Stimulated activated effector memory CD8-positive, alpha-beta T cell treated with anti-CD3 and anti-CD28 coated beads, Interleukin-12 subunit alpha, Interleukin-12 subunit beta, amount 100 ng/mL, for 72 hours (primary cell): ENCODE measurements at regions not wholly inside any gene's neighbourhood (a gene's known extent, or its start where the extent isn't known, plus 50 kb on each side); places are given as distances from the start of the nearest gene placed in this dataset.

Experiments used
- ATAC-seq: fragments of 150-1000 bp; cut with Tn5 transposase; 2 replicates; pipeline ENCODE4 v1.10.0; 2021
- DNase-seq, 2 donors: peaks; one replicate each; pipeline ENCODE4 v3.0.0; 2021 to 2022; ENCODE audit warnings: low spot score in 2 of 2
- H3K27ac Mint-ChIP-seq: one replicate; pipeline ENCODE4 v1.8.0; 2022; ENCODE audit warnings: mild to moderate bottlenecking, mixed read lengths
- H3K36me3 Mint-ChIP-seq: one replicate; pipeline ENCODE4 v1.8.0; 2022; ENCODE audit warnings: mild to moderate bottlenecking, mixed read lengths
- H3K4me1 Mint-ChIP-seq: one replicate; pipeline ENCODE4 v1.8.0; 2022; ENCODE audit warnings: mixed read lengths
- H3K4me3 Mint-ChIP-seq: one replicate; pipeline ENCODE4 v1.8.0; 2022; ENCODE audit warnings: mild to moderate bottlenecking, mixed read lengths
- H3K9me3 Mint-ChIP-seq: one replicate; pipeline ENCODE4 v1.8.0; 2022; ENCODE audit warnings: mixed read lengths

DNA sequence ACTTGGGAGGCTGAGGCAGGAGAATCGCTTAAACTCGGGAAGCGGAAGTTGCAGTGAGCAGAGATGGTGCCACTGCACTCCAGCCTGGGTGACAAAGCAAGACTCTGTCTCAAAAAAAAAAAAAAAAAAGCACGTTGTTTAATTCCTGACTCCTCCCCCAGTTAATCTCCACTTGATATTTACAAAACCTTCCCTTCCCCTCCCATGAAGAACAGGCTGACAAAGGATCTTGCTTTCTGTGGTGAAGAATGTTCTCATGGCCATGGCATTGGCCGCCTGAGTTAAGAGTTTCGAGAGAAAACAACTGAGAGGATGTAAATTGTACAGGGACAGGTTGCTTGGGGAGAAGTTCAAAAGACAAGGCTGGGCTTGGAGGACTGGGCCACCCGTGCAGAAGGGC, 168.2 kb upstream of the BCOR start:
- ATAC-seq (no peak), DNase-seq (no peak)
- H3K4me3 Mint-ChIP-seq, result peak overlapping the region; percentile 59
- peaks cover 4% of the 10 kb centered on the region for H3K4me1 Mint-ChIP-seq
- H3K9me3 Mint-ChIP-seq, result no peaks in the 10 kb centered on the region
- H3K27ac Mint-ChIP-seq, result no peak overlapping the region
- no peaks in the 10 kb centered on the region for H3K36me3 Mint-ChIP-seq

DNA sequence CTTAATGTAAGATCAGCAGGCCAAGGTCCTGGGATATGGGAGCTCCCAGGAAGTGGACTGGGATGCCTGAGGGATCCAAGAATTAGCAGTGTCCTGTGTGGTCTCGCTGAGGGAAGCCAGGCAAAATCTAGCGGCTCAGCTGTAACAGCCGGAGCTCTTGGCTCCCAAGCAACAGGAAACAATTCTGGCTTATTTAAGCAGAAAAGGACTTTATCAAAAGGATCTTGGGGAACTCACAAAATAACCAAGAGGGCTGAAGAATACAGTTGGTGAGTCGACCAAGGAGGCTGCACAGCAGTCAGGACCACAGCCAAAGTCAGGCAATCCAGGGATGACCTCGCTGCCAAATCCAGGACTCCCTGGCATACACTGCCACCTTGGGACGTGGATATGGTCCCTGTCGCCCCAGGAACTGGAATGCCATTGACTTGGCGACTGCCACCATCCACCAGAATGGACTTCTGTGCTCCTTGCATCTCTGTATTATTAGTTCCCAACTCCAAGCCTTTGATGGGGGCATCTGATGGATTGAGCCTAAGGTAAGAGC, 165.3 kb upstream of the BCOR start:
- H3K9me3 Mint-ChIP-seq, result no peaks in the 10 kb centered on the region

GRCh38 chrX:40262157-40263013, 164.6 kb upstream of the BCOR start:
- Mint-ChIP-seq H3K4me1 (peaks cover 4% of the 10 kb centered on the region), H3K4me3 (no peak overlapping the region), H3K36me3 (no peaks in the 10 kb centered on the region), H3K9me3 (no peaks in the 10 kb centered on the region), H3K27ac (no peak overlapping the region)
- DNase-seq (no peak), ATAC-seq (no peak)

More for the DNA sequence above, 165.3 kb upstream of the BCOR start:
- ATAC-seq (no peak), DNase-seq (no peak)
- Mint-ChIP-seq H3K27ac (no peak overlapping the region), H3K36me3 (no peaks in the 10 kb centered on the region), H3K4me1 (peaks cover 4% of the 10 kb centered on the region), H3K4me3 (no peak overlapping the region)

GRCh38 chrX:40261833-40262156, 164.0 kb upstream of the BCOR start:
- Mint-ChIP-seq H3K36me3 (no peaks in the 10 kb centered on the region), H3K4me3 (no peak overlapping the region)
- ATAC-seq, result no peak

GRCh38 chrX:40260146-40260747, 162.5 kb upstream of the BCOR start:
- DNase-seq, result no peak
- ATAC-seq, result no peak
- Mint-ChIP-seq H3K4me1 (no peaks in the 10 kb centered on the region), H3K9me3 (no peaks in the 10 kb centered on the region), H3K4me3 (no peak overlapping the region), H3K36me3 (no peaks in the 10 kb centered on the region), H3K27ac (no peak overlapping the region)

More at GRCh38 chrX:40261833-40262156, 164.0 kb upstream of the BCOR start:
- Mint-ChIP-seq H3K27ac (no peak overlapping the region), H3K4me1 (peaks cover 4% of the 10 kb centered on the region), H3K9me3 (no peaks in the 10 kb centered on the region)
- no peak for DNase-seq

DNA sequence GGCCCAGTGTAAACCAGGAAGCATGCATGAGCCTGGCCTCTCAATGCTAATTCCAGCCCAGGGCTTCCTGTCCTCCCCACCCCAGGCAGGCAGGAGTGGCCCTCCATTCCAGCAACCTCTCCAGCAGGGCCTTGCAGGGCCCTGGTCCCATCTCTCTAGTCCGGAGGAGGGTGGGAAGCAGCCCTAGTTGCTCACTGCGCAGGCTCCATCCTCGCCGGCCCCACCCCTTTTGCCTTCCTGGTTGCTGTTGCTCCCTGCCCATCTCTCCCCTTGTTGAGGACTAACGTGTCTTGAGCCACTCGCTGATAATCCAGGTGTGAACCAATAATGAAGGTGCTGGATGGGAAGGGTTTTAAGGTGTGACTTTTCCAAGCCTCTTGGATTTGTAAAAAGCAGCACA, 161.2 kb upstream of the BCOR start:
- ATAC-seq, result no peak
- H3K36me3 Mint-ChIP-seq, result no peaks in the 10 kb centered on the region

GRCh38 chrX:40253771-40254170, 156.0 kb upstream of the BCOR start:
- no peaks in the 10 kb centered on the region for H3K36me3 Mint-ChIP-seq
- no peaks in the 10 kb centered on the region for H3K9me3 Mint-ChIP-seq
- no peak overlapping the region for H3K27ac Mint-ChIP-seq
- DNase-seq, result no peak
- H3K4me3 Mint-ChIP-seq, result no peak overlapping the region
- ATAC-seq, result no peak
- no peaks in the 10 kb centered on the region for H3K4me1 Mint-ChIP-seq

More for the DNA sequence above, 161.2 kb upstream of the BCOR start:
- no peak for DNase-seq
- Mint-ChIP-seq H3K4me3 (no peak overlapping the region), H3K9me3 (no peaks in the 10 kb centered on the region), H3K4me1 (no peaks in the 10 kb centered on the region), H3K27ac (no peak overlapping the region)

GRCh38 chrX:40249582-40249981, 151.8 kb upstream of the BCOR start:
- Mint-ChIP-seq H3K27ac (no peak overlapping the region), H3K4me1 (peaks cover 12% of the 10 kb centered on the region), H3K9me3 (no peaks in the 10 kb centered on the region), H3K4me3 (no peak overlapping the region), H3K36me3 (no peaks in the 10 kb centered on the region)
- no peak for ATAC-seq
- DNase-seq, result no peak

- no peak for DNase-seq
- peaks cover 12% of the 10 kb centered on the region for H3K4me1 Mint-ChIP-seq
- no peak overlapping the region for H3K27ac Mint-ChIP-seq
- H3K36me3 Mint-ChIP-seq, result no peaks in the 10 kb centered on the region
- H3K9me3 Mint-ChIP-seq, result no peaks in the 10 kb centered on the region
- H3K4me3 Mint-ChIP-seq, result no peak overlapping the region
- no peak for ATAC-seq
Measured at GRCh38 chrX:40248822-40249221, 151.1 kb upstream of the BCOR start.

GRCh38 chrX:40247848-40248622, 150.3 kb upstream of the BCOR start:
- peaks cover 12% of the 10 kb centered on the region for H3K4me1 Mint-ChIP-seq
- ATAC-seq (no peak), DNase-seq (no peak)
- no peaks in the 10 kb centered on the region for H3K9me3 Mint-ChIP-seq
- no peaks in the 10 kb centered on the region for H3K36me3 Mint-ChIP-seq
- H3K27ac Mint-ChIP-seq, result no peak overlapping the region
- no peak overlapping the region for H3K4me3 Mint-ChIP-seq

GRCh38 chrX:40247382-40247781, 149.6 kb upstream of the BCOR start:
- Mint-ChIP-seq H3K27ac (no peak overlapping the region), H3K4me3 (no peak overlapping the region), H3K9me3 (no peaks in the 10 kb centered on the region), H3K4me1 (peaks cover 12% of the 10 kb centered on the region), H3K36me3 (no peaks in the 10 kb centered on the region)
- no peak for DNase-seq
- ATAC-seq, result no peak

GRCh38 chrX:40245488-40246071, 147.8 kb upstream of the BCOR start:
- ATAC-seq, result no peak
- no peak overlapping the region for H3K27ac Mint-ChIP-seq
- H3K4me3 Mint-ChIP-seq, result no peak overlapping the region
- no peaks in the 10 kb centered on the region for H3K36me3 Mint-ChIP-seq
- no peaks in the 10 kb centered on the region for H3K9me3 Mint-ChIP-seq
- no peak for DNase-seq
- peaks cover 12% of the 10 kb centered on the region for H3K4me1 Mint-ChIP-seq

DNA sequence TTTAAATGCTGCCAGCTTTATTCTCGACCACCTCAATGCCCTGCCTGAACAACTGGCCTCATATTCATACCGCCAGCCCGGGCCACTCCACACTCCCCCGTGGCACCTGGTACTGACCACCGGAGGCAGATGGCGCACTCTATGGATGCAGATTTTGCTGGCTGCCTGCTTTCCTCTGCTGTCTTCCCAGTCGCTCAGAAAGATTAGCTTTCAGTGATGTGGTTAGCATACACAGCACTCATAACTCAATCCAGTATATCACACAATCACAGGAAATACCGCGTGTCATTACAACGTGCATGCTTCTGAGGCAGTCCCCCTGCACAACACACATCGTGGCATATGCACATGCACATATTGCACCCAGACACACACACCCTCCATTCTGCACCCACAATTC, 147.2 kb upstream of the BCOR start:
- Mint-ChIP-seq H3K27ac (no peak overlapping the region), H3K4me3 (no peak overlapping the region), H3K36me3 (no peaks in the 10 kb centered on the region), H3K4me1 (peaks cover 12% of the 10 kb centered on the region), H3K9me3 (no peaks in the 10 kb centered on the region)
- ATAC-seq, result peak; percentile 19
- no peak for DNase-seq

- Mint-ChIP-seq H3K4me3 (no peak overlapping the region), H3K27ac (no peak overlapping the region), H3K36me3 (no peaks in the 10 kb centered on the region), H3K9me3 (no peaks in the 10 kb centered on the region), H3K4me1 (peaks cover 12% of the 10 kb centered on the region)
- no peak for ATAC-seq
- no peak for DNase-seq
Measured at GRCh38 chrX:40243755-40244515, 146.2 kb upstream of the BCOR start.

- no peak for ATAC-seq
- H3K9me3 Mint-ChIP-seq, result no peaks in the 10 kb centered on the region
Measured at GRCh38 chrX:40240844-40241243, 143.1 kb upstream of the BCOR start.

More at GRCh38 chrX:40240844-40241243, 143.1 kb upstream of the BCOR start:
- Mint-ChIP-seq H3K4me1 (peaks cover 11% of the 10 kb centered on the region), H3K36me3 (no peaks in the 10 kb centered on the region), H3K27ac (no peak overlapping the region), H3K4me3 (no peak overlapping the region)
- DNase-seq, result no peak
